SK-N-SH treated with all-trans-retinoic acid at 6 μM for 48 hours (cell line): ENCODE measurements at regions not wholly inside any gene's neighbourhood (a gene's known extent, or its start where the extent isn't known, plus 50 kb on each side); places are given as distances from the start of the nearest gene placed in this dataset.
"Not testable (repeated sequence)": the region's sequence is repeated elsewhere in the genome, so short reads cannot be mapped to it uniquely, and the experiment has no call there.

Source experiments
- ARNTL ChIP-seq: fragments of 450-650 bp; formaldehyde crosslinking; IDR thresholded peaks from 2 replicates; pipeline ENCODE4 v1.5.0; 2020; ENCODE audit warnings: low read depth, mild to moderate bottlenecking, moderate library complexity, borderline replicate concordance
- ESRRG ChIP-seq: fragments of 250-450 bp; sonication (Bioruptor Pico); IDR thresholded peaks from 2 replicates; pipeline ENCODE4 v1.6.1; 2021; ENCODE audit warnings: mild to moderate bottlenecking
- GLIS3 ChIP-seq: fragments of 250-450 bp; sonication (Bioruptor Pico); IDR thresholded peaks from 2 replicates; pipeline ENCODE4 v1.5.0; 2020; ENCODE audit warnings: mild to moderate bottlenecking, moderate library complexity
- ISL1 ChIP-seq: fragments of 250-450 bp; sonication (Bioruptor Pico); IDR thresholded peaks from 2 replicates; pipeline ENCODE4 v2.1.2; 2022; ENCODE audit warnings: mild to moderate bottlenecking, moderate library complexity
- OSR1 ChIP-seq: fragments of 250-450 bp; sonication (Bioruptor Pico); IDR thresholded peaks from 2 replicates; pipeline ENCODE4 v1.8.0; 2022; ENCODE audit warnings: moderate library complexity, mild to moderate bottlenecking, inconsistent platforms
- POU6F1 ChIP-seq: fragments of 250-450 bp; sonication (Bioruptor Pico); IDR thresholded peaks from 2 replicates; pipeline ENCODE4 v1.8.0; 2021; ENCODE audit warnings: low read depth, mild to moderate bottlenecking, moderate library complexity, borderline replicate concordance
- RARB ChIP-seq: fragments of 250-450 bp; sonication (Bioruptor Pico); IDR thresholded peaks from 2 replicates; pipeline ENCODE4 v1.8.0; 2021; ENCODE audit warnings: mild to moderate bottlenecking, moderate library complexity
- ZFP3 ChIP-seq: fragments of 250-450 bp; sonication (Bioruptor Pico); IDR thresholded peaks from 2 replicates; pipeline ENCODE4 v1.5.0; 2020; ENCODE audit warnings: mild to moderate bottlenecking, moderate library complexity
- ZNF565 ChIP-seq: fragments of 450-650 bp; formaldehyde crosslinking; conservative IDR thresholded peaks from 2 replicates; pipeline ENCODE4 v1.5.0; 2020; ENCODE audit warnings: low read depth, mild to moderate bottlenecking, moderate library complexity
- ZNF8 ChIP-seq: fragments of 450-650 bp; formaldehyde crosslinking; IDR thresholded peaks from 2 replicates; pipeline ENCODE4 v1.5.0; 2020; ENCODE audit warnings: mild to moderate bottlenecking, moderate library complexity
- TF ChIP-seq, protein P1 (sequence below): fragments of 250-450 bp; sonication (Bioruptor Pico); IDR thresholded peaks from 2 replicates; pipeline ENCODE4 v1.5.1; 2020; ENCODE audit warnings: low read depth, mild to moderate bottlenecking, moderate library complexity

DNA sequence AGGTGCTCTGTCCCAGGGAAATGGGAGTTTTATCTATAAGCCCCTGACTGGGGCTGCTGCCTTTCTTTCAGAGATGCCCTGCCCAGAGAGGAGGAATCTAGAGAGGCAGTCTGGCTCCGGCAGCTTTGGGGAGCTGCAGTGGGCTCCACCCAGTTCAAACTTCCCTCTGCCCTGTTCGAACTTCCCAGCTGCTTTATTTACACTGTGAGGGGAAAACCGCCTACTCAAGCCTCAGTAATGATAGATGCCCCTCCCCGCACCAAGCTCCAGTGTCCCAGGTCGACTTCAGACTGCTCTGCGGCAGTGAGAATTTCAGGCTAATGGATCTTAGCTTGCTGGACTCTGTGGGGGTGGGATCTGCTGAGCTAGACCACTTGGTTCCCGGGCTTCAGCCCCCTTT, 83.0 kb upstream of the SP4 start:
- TF ChIP-seq ARNTL (CRISPR knock-in tag); ZNF8 (CRISPR knock-in tag); ZNF565 (CRISPR knock-in tag); OSR1 (CRISPR knock-in tag); RARB; ZFP3 (CRISPR knock-in tag); POU6F1; GLIS3 (CRISPR knock-in tag); ISL1 (CRISPR knock-in tag); ESRRG (CRISPR knock-in tag): not testable (repeated sequence)
- TF ChIP-seq, protein P1, sequence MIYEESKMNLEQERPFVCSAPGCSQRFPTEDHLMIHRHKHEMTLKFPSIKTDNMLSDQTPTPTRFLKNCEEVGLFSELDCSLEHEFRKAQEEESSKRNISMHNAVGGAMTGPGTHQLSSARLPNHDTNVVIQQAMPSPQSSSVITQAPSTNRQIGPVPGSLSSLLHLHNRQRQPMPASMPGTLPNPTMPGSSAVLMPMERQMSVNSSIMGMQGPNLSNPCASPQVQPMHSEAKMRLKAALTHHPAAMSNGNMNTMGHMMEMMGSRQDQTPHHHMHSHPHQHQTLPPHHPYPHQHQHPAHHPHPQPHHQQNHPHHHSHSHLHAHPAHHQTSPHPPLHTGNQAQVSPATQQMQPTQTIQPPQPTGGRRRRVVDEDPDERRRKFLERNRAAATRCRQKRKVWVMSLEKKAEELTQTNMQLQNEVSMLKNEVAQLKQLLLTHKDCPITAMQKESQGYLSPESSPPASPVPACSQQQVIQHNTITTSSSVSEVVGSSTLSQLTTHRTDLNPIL (CRISPR knock-in tag) = not testable (repeated sequence)
